HG03521 (cell line): ENCODE measurements at regions not wholly inside any gene's neighbourhood (a gene's known extent, or its start where the extent isn't known, plus 50 kb on each side); places are given as distances from the start of the nearest gene placed in this dataset.

ENCODE experiments used
- ATAC-seq: cut with Tn5 transposase; IDR thresholded peaks from one replicate; pipeline ENCODE4 v1.9.1; 2021; ENCODE audit warnings: mild to moderate bottlenecking, moderate library complexity; ENCODE audit not compliant: unreplicated experiment

- ATAC-seq: no peak
These were observed 115.7 kb upstream of the DDX18 start for GRCh38 chr2:117698819-117699218.

- ATAC-seq: no peak
These were observed 114.0 kb upstream of the DDX18 start for GRCh38 chr2:117700471-117700870.

GRCh38 chr2:117701365-117701764 is 113.1 kb upstream of the DDX18 start:
- no peak for ATAC-seq

GRCh38 chr2:117702098-117702497 is 112.4 kb upstream of the DDX18 start:
- ATAC-seq: no peak

GRCh38 chr2:117703858-117704257 is 110.6 kb upstream of the DDX18 start:
- no peak for ATAC-seq

- no peak for ATAC-seq
These were observed 109.7 kb upstream of the DDX18 start for GRCh38 chr2:117704818-117705217.

- no peak for ATAC-seq
These were observed 106.6 kb upstream of the DDX18 start for GRCh38 chr2:117707874-117708273.

GRCh38 chr2:117712684-117713083 is 101.8 kb upstream of the DDX18 start:
- no peak for ATAC-seq

- ATAC-seq: no peak
These were observed 100.4 kb upstream of the DDX18 start for GRCh38 chr2:117714110-117714509.

GRCh38 chr2:117714745-117715417 is 99.6 kb upstream of the DDX18 start:
- no peak for ATAC-seq

GRCh38 chr2:117716505-117716904 is 98.0 kb upstream of the DDX18 start:
- ATAC-seq: no peak

GRCh38 chr2:117717072-117717471 is 97.4 kb upstream of the DDX18 start:
- no peak for ATAC-seq

GRCh38 chr2:117718048-117718447 is 96.4 kb upstream of the DDX18 start:
- ATAC-seq: no peak

- no peak for ATAC-seq
These were observed 93.7 kb upstream of the DDX18 start for GRCh38 chr2:117720765-117721164.

- no peak for ATAC-seq
These were observed 91.0 kb upstream of the DDX18 start for GRCh38 chr2:117723483-117723882.

- no peak for ATAC-seq
These were observed 90.5 kb upstream of the DDX18 start for GRCh38 chr2:117723888-117724434.

GRCh38 chr2:117726747-117727146 is 87.7 kb upstream of the DDX18 start:
- no peak for ATAC-seq

GRCh38 chr2:117737846-117738245 is 76.6 kb upstream of the DDX18 start:
- no peak for ATAC-seq

GRCh38 chr2:117738991-117739839 is 75.3 kb upstream of the DDX18 start:
- ATAC-seq: no peak

GRCh38 chr2:117745537-117745936 is 69.0 kb upstream of the DDX18 start:
- ATAC-seq: no peak

GRCh38 chr2:117755768-117756167 is 58.7 kb upstream of the DDX18 start:
- no peak for ATAC-seq

- ATAC-seq: no peak
These were observed 53.6 kb upstream of the DDX18 start for GRCh38 chr2:117760916-117761315.
